Ovary (tissue), 7 donors: ENCODE measurements at regions not wholly inside any gene's neighbourhood (a gene's known extent, or its start where the extent isn't known, plus 50 kb on each side); places are given as distances from the start of the nearest gene placed in this dataset.

Experiments
- DNase-seq, 5 donors: peaks; one replicate each; pipeline ENCODE4 v3.0.0-alpha.2; 2019 to 2020
- H3K27ac ChIP-seq, 2 donors: fragments of 200-600 bp; one replicate each; pipeline versions ENCODE4 v1.5.1 to v1.8.0; 2019 to 2022
- H3K27me3 ChIP-seq: fragments of 200-600 bp; one replicate; pipeline ENCODE4 v1.8.0; 2022
- H3K36me3 ChIP-seq: fragments of 200-600 bp; sonication (generic); one replicate; pipeline ENCODE4 v1.5.1; 2019
- H3K4me1 ChIP-seq: one replicate; pipeline ENCODE4 v1.8.1; 2013; ENCODE audit warnings: mild to moderate bottlenecking, moderate library complexity; ENCODE audit not compliant: insufficient read depth
- H3K4me3 ChIP-seq: fragments of 200-600 bp; sonication (generic); one replicate; pipeline ENCODE4 v1.5.1; 2017
- H3K9me3 ChIP-seq, 2 donors: fragments of 200-600 bp in 1 of 2; sonication (generic) in 1 of 2; one replicate each; pipeline versions ENCODE4 v1.5.1 to v1.8.1; 2013 to 2019; ENCODE audit warnings: mild to moderate bottlenecking in 1 of 2, moderate library complexity in 1 of 2
- CTCF ChIP-seq, 3 donors: fragments of 450-650 bp in 2 of 3; fragments of 200-600 bp in 1 of 3; IDR thresholded peaks; one replicate each; pipeline versions ENCODE4 v1.5.1 to v1.8.0; 2016 to 2022; ENCODE audit warnings: antibody characterized with exemption in 3 of 3, mild to moderate bottlenecking in 1 of 3
- EP300 ChIP-seq: sonication (generic); formaldehyde crosslinking; IDR thresholded peaks from one replicate; pipeline ENCODE4 v1.6.1; 2017; ENCODE audit warnings: antibody characterized with exemption
- POLR2A ChIP-seq: fragments of 450-650 bp; IDR thresholded peaks from one replicate; pipeline ENCODE4 v1.6.1; 2017; ENCODE audit warnings: antibody characterized with exemption, mild to moderate bottlenecking, moderate library complexity
- WGBS, 3 donors: extraction: QIAGEN DNeasy Blood & Tissue Kit in 1 of 3; methylation state at CpG; one replicate each; pipeline versions ENCODE4 v1.1.5 to v1.1.7; 2013 to 2017; 5-methylcytosine and 5-hydroxymethylcytosine counted together
- intact Hi-C, 4 donors: fragments of 100-400 bp; cut with DNase I; formaldehyde crosslinking; loops; one replicate each; pipeline versions ENCODE4 v1.11.0 to v1.15.1; 2022 to 2023
- donor health status: DM: no; HTN: no; CAD: no; lungs with moderate emphysema.
- donor health status: DM: no; HTN: no; CAD: no.
- donor health status: Bipolar disorder and iron deficiency.
- donor health status: DM: no; HTN: no; CAD: no.
- donor health status: DM: yes; HTN: yes; CAD: no.

- Histone ChIP-seq H3K4me3 (no peak overlapping the region), H3K27me3 (no peaks in the 10 kb centered on the region), H3K36me3 (no peaks in the 10 kb centered on the region), H3K9me3 (no peaks in the 10 kb centered on the region), H3K27ac (no peak overlapping the region), H3K4me1 (no peaks in the 10 kb centered on the region)
- intact Hi-C loops, result no loop called here
- TF ChIP-seq EP300, result no peak
- no peak for TF ChIP-seq POLR2A
- no peak for TF ChIP-seq CTCF (IDR thresholded peaks at IDR 0.05)
- no peak for DNase-seq
- 89 to 98% (median 98%) methylated on average over 8 of the region's 8 CpGs for WGBS, 3 donors
These were observed 303.2 kb downstream of the OSTF1 start for GRCh38 chr9:75391497-75391896.

- no peaks in the 10 kb centered on the region for H3K9me3 ChIP-seq
- TF ChIP-seq POLR2A, result no peak
- no peak for TF ChIP-seq EP300
- no peak for TF ChIP-seq CTCF (IDR thresholded peaks at IDR 0.05)
- DNase-seq, result no peak
These were observed 307.0 kb downstream of the OSTF1 start for GRCh38 chr9:75395336-75395735.

GRCh38 chr9:75397836-75398235 lies 309.5 kb downstream of the OSTF1 start:
- no peaks in the 10 kb centered on the region for H3K36me3 ChIP-seq
- H3K27me3 ChIP-seq, result no peaks in the 10 kb centered on the region
- H3K27ac ChIP-seq, result no peak overlapping the region
- no peak for DNase-seq
- 91 to 97% (median 94%) methylated on average over 1 of the region's 1 CpG for WGBS, 3 donors
- TF ChIP-seq EP300 (no peak), POLR2A (no peak), CTCF (IDR thresholded peaks at IDR 0.05) (no peak)
- no peak overlapping the region for H3K4me3 ChIP-seq
- H3K4me1 ChIP-seq, result no peaks in the 10 kb centered on the region
- H3K9me3 ChIP-seq, result no peaks in the 10 kb centered on the region
- intact Hi-C loops, result no loop called here

More at GRCh38 chr9:75395336-75395735, 307.0 kb downstream of the OSTF1 start:
- Histone ChIP-seq H3K36me3 (no peaks in the 10 kb centered on the region), H3K4me3 (no peak overlapping the region), H3K27me3 (no peaks in the 10 kb centered on the region), H3K27ac (no peak overlapping the region), H3K4me1 (no peaks in the 10 kb centered on the region)
- intact Hi-C loops, result no loop called here

- intact Hi-C loops, result no loop called here
- H3K9me3 ChIP-seq, result no peaks in the 10 kb centered on the region
- no peaks in the 10 kb centered on the region for H3K4me1 ChIP-seq
- H3K27ac ChIP-seq, result no peak overlapping the region
- no peak for DNase-seq
- H3K36me3 ChIP-seq, result no peaks in the 10 kb centered on the region
- 93 to 94% (median 93%) methylated on average over 4 of the region's 4 CpGs for WGBS, 3 donors
- TF ChIP-seq EP300 (no peak), CTCF (IDR thresholded peaks at IDR 0.05) (no peak), POLR2A (no peak)
- H3K27me3 ChIP-seq, result no peaks in the 10 kb centered on the region
- no peak overlapping the region for H3K4me3 ChIP-seq
These were observed 320.1 kb downstream of the OSTF1 start for GRCh38 chr9:75408391-75408790.

GRCh38 chr9:75410405-75410804 lies 322.1 kb downstream of the OSTF1 start:
- 94% methylated on average over 4 of the region's 4 CpGs for WGBS, 3 donors
- Histone ChIP-seq H3K4me3 (no peak overlapping the region), H3K27ac (no peak overlapping the region), H3K9me3 (no peaks in the 10 kb centered on the region), H3K36me3 (no peaks in the 10 kb centered on the region), H3K27me3 (no peaks in the 10 kb centered on the region), H3K4me1 (no peaks in the 10 kb centered on the region)
- DNase-seq, result no peak
- TF ChIP-seq POLR2A (no peak), EP300 (no peak), CTCF (IDR thresholded peaks at IDR 0.05) (no peak)
- intact Hi-C loops, result no loop called here
